ENCODE measurements at regions not wholly inside any gene's neighbourhood (a gene's known extent, or its start where the extent isn't known, plus 50 kb on each side); places are given as distances from the start of the nearest gene placed in this dataset.

- no peak overlapping the region for H2AFZ ChIP-seq (ENCODE audit: low read length)
- no peak overlapping the region for H3K4me2 ChIP-seq (ENCODE audit: insufficient read depth, low read length)
- peak; percentile 55 for TF ChIP-seq CTCF (IDR thresholded peaks at IDR 0.05; ENCODE audit: extremely low read depth, low read depth, low read length)
- no peaks in the 10 kb centered on the region for H3K79me2 ChIP-seq (ENCODE audit: insufficient read depth, low read length)
- DNase-seq (ENCODE audit: insufficient read length, low spot score, missing footprints), result no peak
- H3K9me3 ChIP-seq (ENCODE audit: low read depth, low read length), result peaks cover 3% of the 10 kb centered on the region
- no peaks in the 10 kb centered on the region for H3K36me3 ChIP-seq (ENCODE audit: insufficient read depth, low read length)
- H4K20me1 ChIP-seq (ENCODE audit: insufficient read depth, low read length), result no peaks in the 10 kb centered on the region
- no peaks in the 10 kb centered on the region for H3K4me1 ChIP-seq (ENCODE audit: insufficient read depth, low read length)
- no peak overlapping the region for H3K4me3 ChIP-seq (ENCODE audit: insufficient read depth, low read length)
- H3K27ac ChIP-seq (ENCODE audit: low read depth, low read length), result no peak overlapping the region
- H3K27me3 ChIP-seq (ENCODE audit: insufficient read depth, low read length), result no peaks in the 10 kb centered on the region
Measured at GRCh38 chr5:6820851-6821479, 107.7 kb downstream of the TENT4A start.

- TF ChIP-seq CTCF (IDR thresholded peaks at IDR 0.05; ENCODE audit: extremely low read depth, low read depth, low read length), result no peak
- DNase-seq (ENCODE audit: insufficient read length, low spot score, missing footprints), result no peak
- no peak overlapping the region for H3K4me3 ChIP-seq (ENCODE audit: insufficient read depth, low read length)
Measured at GRCh38 chr5:6822068-6822467, 108.8 kb downstream of the TENT4A start.

GRCh38 chr5:6822556-6823343 is 109.5 kb downstream of the TENT4A start:
- no peak for TF ChIP-seq CTCF (IDR thresholded peaks at IDR 0.05; ENCODE audit: extremely low read depth, low read depth, low read length)

More at GRCh38 chr5:6822068-6822467, 108.8 kb downstream of the TENT4A start:
- no peaks in the 10 kb centered on the region for H4K20me1 ChIP-seq (ENCODE audit: insufficient read depth, low read length)
- peaks cover 3% of the 10 kb centered on the region for H3K9me3 ChIP-seq (ENCODE audit: low read depth, low read length)
- no peak overlapping the region for H2AFZ ChIP-seq (ENCODE audit: low read length)
- H3K36me3 ChIP-seq (ENCODE audit: insufficient read depth, low read length), result no peaks in the 10 kb centered on the region
- no peaks in the 10 kb centered on the region for H3K27me3 ChIP-seq (ENCODE audit: insufficient read depth, low read length)
- no peak overlapping the region for H3K4me2 ChIP-seq (ENCODE audit: insufficient read depth, low read length)
- H3K79me2 ChIP-seq (ENCODE audit: insufficient read depth, low read length), result no peaks in the 10 kb centered on the region
- no peaks in the 10 kb centered on the region for H3K4me1 ChIP-seq (ENCODE audit: insufficient read depth, low read length)
- no peak overlapping the region for H3K27ac ChIP-seq (ENCODE audit: low read depth, low read length)

GRCh38 chr5:6823996-6824395 is 110.8 kb downstream of the TENT4A start:
- Histone ChIP-seq H3K9me3 (ENCODE audit: low read depth, low read length) (peaks cover 3% of the 10 kb centered on the region), H3K27me3 (ENCODE audit: insufficient read depth, low read length) (no peaks in the 10 kb centered on the region), H3K27ac (ENCODE audit: low read depth, low read length) (no peak overlapping the region), H4K20me1 (ENCODE audit: insufficient read depth, low read length) (no peaks in the 10 kb centered on the region), H3K36me3 (ENCODE audit: insufficient read depth, low read length) (no peaks in the 10 kb centered on the region), H2AFZ (ENCODE audit: low read length) (no peak overlapping the region), H3K4me2 (ENCODE audit: insufficient read depth, low read length) (no peak overlapping the region), H3K4me1 (ENCODE audit: insufficient read depth, low read length) (no peaks in the 10 kb centered on the region), H3K79me2 (ENCODE audit: insufficient read depth, low read length) (no peaks in the 10 kb centered on the region), H3K4me3 (ENCODE audit: insufficient read depth, low read length) (no peak overlapping the region)
- no peak for DNase-seq (ENCODE audit: insufficient read length, low spot score, missing footprints)
- no peak for TF ChIP-seq CTCF (IDR thresholded peaks at IDR 0.05; ENCODE audit: extremely low read depth, low read depth, low read length)

More at GRCh38 chr5:6822556-6823343, 109.5 kb downstream of the TENT4A start:
- no peaks in the 10 kb centered on the region for H3K27me3 ChIP-seq (ENCODE audit: insufficient read depth, low read length)
- H2AFZ ChIP-seq (ENCODE audit: low read length), result no peak overlapping the region
- no peak for DNase-seq (ENCODE audit: insufficient read length, low spot score, missing footprints)
- H3K36me3 ChIP-seq (ENCODE audit: insufficient read depth, low read length), result no peaks in the 10 kb centered on the region
- H4K20me1 ChIP-seq (ENCODE audit: insufficient read depth, low read length), result no peaks in the 10 kb centered on the region
- H3K4me3 ChIP-seq (ENCODE audit: insufficient read depth, low read length), result no peak overlapping the region
- H3K79me2 ChIP-seq (ENCODE audit: insufficient read depth, low read length), result no peaks in the 10 kb centered on the region
- H3K9me3 ChIP-seq (ENCODE audit: low read depth, low read length), result peaks cover 3% of the 10 kb centered on the region
- no peak overlapping the region for H3K27ac ChIP-seq (ENCODE audit: low read depth, low read length)
- no peaks in the 10 kb centered on the region for H3K4me1 ChIP-seq (ENCODE audit: insufficient read depth, low read length)
- H3K4me2 ChIP-seq (ENCODE audit: insufficient read depth, low read length), result no peak overlapping the region
